Prostate gland (tissue), 2 donors: ENCODE measurements at regions not wholly inside any gene's neighbourhood (a gene's known extent, or its start where the extent isn't known, plus 50 kb on each side); places are given as distances from the start of the nearest gene placed in this dataset.

ENCODE experiments used
- DNase-seq: peaks from one replicate; pipeline ENCODE4 v3.0.0-alpha.2; 2019; ENCODE audit warnings: low spot score
- H3K27ac ChIP-seq, 2 donors: fragments of 200-600 bp; sonication (generic); 2 replicates each; pipeline ENCODE4 v1.5.1; 2017 to 2019
- H3K27me3 ChIP-seq: fragments of 200-600 bp; sonication (generic); replicated peaks from 2 replicates; pipeline ENCODE4 v1.5.1; 2019; ENCODE audit not compliant: insufficient read depth
- H3K36me3 ChIP-seq, 2 donors: fragments of 200-600 bp; sonication (generic); 1 replicate in 1 of 2; 2 replicates in 1 of 2; pipeline versions ENCODE4 v1.5.1 to v1.8.1; 2017 to 2019
- H3K4me1 ChIP-seq: fragments of 200-600 bp; sonication (generic); replicated peaks from 2 replicates; pipeline ENCODE4 v1.5.1; 2019
- H3K4me3 ChIP-seq, 2 donors: fragments of 200-600 bp; sonication (generic); 2 replicates each; pipeline ENCODE4 v1.5.1; 2017 to 2019
- H3K9me3 ChIP-seq: fragments of 200-600 bp; sonication (generic); 2 replicates; pipeline ENCODE4 v1.5.1; 2017
- POLR2A ChIP-seq: fragments of 450-650 bp; IDR thresholded peaks from one replicate; pipeline ENCODE4 v1.6.1; 2016; ENCODE audit warnings: antibody characterized with exemption, mild to moderate bottlenecking
- POLR2AphosphoS5 ChIP-seq: sonication (generic); formaldehyde crosslinking; IDR thresholded peaks from one replicate; pipeline ENCODE4 v1.6.1; 2017; ENCODE audit warnings: antibody characterized with exemption
- WGBS: methylation state at CpG from one replicate; pipeline ENCODE4 v1.1.5; 2018; 5-methylcytosine and 5-hydroxymethylcytosine counted together
- intact Hi-C: fragments of 100-400 bp; cut with DNase I; formaldehyde crosslinking; loops from one replicate; pipeline ENCODE4 v1.14.2; 2022
- TF ChIP-seq, protein P1 (sequence below), 4 experiments: fragments of 200-600 bp in 2 of 4; fragments of 450-650 bp in 2 of 4; sonication (generic) in 2 of 4; IDR thresholded peaks; 1 replicate in 3 of 4; 2 replicates in 1 of 4; pipeline ENCODE4 v1.5.1; 2016 to 2019; ENCODE audit warnings: antibody characterized with exemption in 4 of 4, mild to moderate bottlenecking in 2 of 4, moderate library complexity in 2 of 4

DNA sequence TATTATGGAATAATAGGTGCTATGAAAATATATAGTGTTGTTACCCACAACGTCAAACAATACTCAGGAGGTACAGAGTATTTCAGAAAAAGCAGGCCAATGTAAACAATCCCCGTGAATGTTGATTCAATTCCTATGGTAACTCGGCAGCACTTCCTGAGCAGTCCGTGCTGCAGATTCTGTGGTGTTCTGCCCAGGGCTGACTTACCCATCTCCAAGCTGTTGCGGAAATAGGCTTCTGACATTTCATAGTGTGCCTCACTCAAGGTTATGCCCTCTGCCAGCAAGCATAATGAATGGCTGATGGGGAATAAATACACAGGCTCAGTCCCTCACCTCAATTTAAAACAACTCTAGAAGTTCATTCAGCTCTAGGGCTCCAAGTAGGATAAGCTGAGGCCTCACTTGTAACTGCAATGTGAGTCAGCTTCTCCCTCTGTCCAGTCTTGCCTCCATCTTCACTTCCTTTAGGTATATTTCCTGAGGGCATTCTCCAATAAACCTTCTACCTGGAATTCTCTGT lies 177.6 kb downstream of the GNAI1 start:
- TF ChIP-seq, protein P1, sequence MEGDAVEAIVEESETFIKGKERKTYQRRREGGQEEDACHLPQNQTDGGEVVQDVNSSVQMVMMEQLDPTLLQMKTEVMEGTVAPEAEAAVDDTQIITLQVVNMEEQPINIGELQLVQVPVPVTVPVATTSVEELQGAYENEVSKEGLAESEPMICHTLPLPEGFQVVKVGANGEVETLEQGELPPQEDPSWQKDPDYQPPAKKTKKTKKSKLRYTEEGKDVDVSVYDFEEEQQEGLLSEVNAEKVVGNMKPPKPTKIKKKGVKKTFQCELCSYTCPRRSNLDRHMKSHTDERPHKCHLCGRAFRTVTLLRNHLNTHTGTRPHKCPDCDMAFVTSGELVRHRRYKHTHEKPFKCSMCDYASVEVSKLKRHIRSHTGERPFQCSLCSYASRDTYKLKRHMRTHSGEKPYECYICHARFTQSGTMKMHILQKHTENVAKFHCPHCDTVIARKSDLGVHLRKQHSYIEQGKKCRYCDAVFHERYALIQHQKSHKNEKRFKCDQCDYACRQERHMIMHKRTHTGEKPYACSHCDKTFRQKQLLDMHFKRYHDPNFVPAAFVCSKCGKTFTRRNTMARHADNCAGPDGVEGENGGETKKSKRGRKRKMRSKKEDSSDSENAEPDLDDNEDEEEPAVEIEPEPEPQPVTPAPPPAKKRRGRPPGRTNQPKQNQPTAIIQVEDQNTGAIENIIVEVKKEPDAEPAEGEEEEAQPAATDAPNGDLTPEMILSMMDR (IDR thresholded peaks at IDR 0.05) = no peak
- TF ChIP-seq POLR2AphosphoS5 (no peak), POLR2A (no peak)
- 10% methylated on average over 5 of the region's 5 CpGs for WGBS
- Histone ChIP-seq H3K9me3 (no peaks in the 10 kb centered on the region), H3K4me1 (no peaks in the 10 kb centered on the region), H3K27me3 (no peaks in the 10 kb centered on the region), H3K27ac (no peak overlapping the region), H3K36me3 (no peaks in the 10 kb centered on the region), H3K4me3 (no peak overlapping the region)
- DNase-seq = no peak
- intact Hi-C loops = no loop called here

DNA sequence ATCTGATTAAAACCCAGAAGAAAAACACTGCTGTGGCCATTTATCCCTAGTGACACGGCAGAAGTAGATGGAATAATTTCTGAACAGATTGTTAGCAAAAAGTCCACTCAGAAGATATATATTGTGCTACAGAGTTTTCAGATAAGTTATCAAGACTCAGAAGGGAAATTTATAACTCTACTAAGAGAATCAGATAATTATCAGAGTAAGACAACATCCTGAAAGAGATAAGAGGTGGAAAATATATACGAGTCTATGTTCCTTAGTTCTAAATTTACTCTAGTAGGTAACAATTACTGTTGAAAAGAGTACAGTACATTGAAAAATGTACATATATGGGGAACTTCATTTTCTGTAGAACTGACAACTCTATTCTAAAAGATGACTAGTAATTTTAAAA lies 176.7 kb downstream of the GNAI1 start:
- no peaks in the 10 kb centered on the region for H3K36me3 ChIP-seq
- H3K4me3 ChIP-seq = no peak overlapping the region
- no peaks in the 10 kb centered on the region for H3K27me3 ChIP-seq
- no peak for DNase-seq
- 38% methylated on average over 2 of the region's 2 CpGs for WGBS
- no peak overlapping the region for H3K27ac ChIP-seq
- no peaks in the 10 kb centered on the region for H3K4me1 ChIP-seq
- TF ChIP-seq POLR2A (no peak), POLR2AphosphoS5 (no peak)
- TF ChIP-seq, protein P1 (IDR thresholded peaks at IDR 0.05) = no peak
- intact Hi-C loops = no loop called here
- no peaks in the 10 kb centered on the region for H3K9me3 ChIP-seq

DNA sequence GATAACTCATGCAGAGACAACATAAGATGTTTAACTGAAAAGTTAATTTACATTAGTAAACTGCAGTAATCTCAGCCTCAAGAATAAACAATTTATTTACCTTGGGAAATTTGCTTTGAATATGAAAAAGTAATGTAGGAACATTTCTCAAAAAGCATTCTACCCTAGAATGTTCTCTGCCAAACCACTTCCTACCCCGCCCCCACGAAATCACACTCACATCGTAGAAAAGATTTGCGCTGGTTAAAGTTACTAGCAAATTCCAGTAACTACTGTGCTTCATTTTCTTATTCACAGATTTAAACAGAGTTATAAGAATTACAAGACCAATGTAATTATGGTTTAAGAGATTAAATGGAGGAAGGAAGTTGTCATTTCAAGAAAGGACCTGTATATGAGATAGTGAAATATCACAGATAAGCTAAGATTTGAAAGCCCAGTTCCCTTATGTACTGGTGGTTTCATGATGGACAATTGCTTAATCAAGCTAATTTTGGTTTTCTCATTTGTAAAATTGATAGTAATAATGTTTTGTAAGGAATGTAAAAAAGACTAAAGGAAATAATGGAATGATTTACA lies 175.4 kb downstream of the GNAI1 start:
- intact Hi-C loops = no loop called here
- Histone ChIP-seq H3K4me3 (no peak overlapping the region), H3K27me3 (no peaks in the 10 kb centered on the region), H3K27ac (no peak overlapping the region), H3K9me3 (no peaks in the 10 kb centered on the region), H3K36me3 (no peaks in the 10 kb centered on the region), H3K4me1 (no peaks in the 10 kb centered on the region)
- TF ChIP-seq POLR2A (no peak), POLR2AphosphoS5 (no peak)
- TF ChIP-seq, protein P1 (IDR thresholded peaks at IDR 0.05) = no peak
- DNase-seq = no peak
- WGBS = 93% methylated on average over 4 of the region's 4 CpGs

DNA sequence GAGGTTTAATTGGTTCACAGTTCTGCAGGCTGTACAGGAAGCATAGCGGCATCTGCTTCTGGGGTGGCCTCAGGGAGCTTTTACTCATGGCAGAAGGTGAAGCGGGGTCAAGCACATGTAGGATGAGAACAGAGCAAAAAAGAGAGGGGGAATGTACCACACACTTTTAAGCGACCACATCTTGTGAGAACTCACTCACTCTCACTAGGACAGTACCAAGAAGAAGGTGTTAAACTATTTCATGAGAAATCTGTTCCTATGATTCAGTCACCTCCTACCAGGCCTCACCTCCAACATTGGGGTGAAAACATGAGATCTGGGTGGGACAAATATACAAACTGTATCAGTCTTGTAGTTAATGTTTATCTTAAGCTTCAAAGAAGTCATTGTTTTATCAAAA lies 174.7 kb downstream of the GNAI1 start:
- Histone ChIP-seq H3K4me3 (no peak overlapping the region), H3K27me3 (no peaks in the 10 kb centered on the region), H3K9me3 (no peaks in the 10 kb centered on the region), H3K27ac (no peak overlapping the region), H3K4me1 (no peaks in the 10 kb centered on the region), H3K36me3 (no peaks in the 10 kb centered on the region)
- DNase-seq = no peak
- TF ChIP-seq, protein P1 (IDR thresholded peaks at IDR 0.05) = no peak
- TF ChIP-seq POLR2AphosphoS5 (no peak), POLR2A (no peak)
- 100% methylated on average over 3 of the region's 3 CpGs for WGBS
- intact Hi-C loops = no loop called here

DNA sequence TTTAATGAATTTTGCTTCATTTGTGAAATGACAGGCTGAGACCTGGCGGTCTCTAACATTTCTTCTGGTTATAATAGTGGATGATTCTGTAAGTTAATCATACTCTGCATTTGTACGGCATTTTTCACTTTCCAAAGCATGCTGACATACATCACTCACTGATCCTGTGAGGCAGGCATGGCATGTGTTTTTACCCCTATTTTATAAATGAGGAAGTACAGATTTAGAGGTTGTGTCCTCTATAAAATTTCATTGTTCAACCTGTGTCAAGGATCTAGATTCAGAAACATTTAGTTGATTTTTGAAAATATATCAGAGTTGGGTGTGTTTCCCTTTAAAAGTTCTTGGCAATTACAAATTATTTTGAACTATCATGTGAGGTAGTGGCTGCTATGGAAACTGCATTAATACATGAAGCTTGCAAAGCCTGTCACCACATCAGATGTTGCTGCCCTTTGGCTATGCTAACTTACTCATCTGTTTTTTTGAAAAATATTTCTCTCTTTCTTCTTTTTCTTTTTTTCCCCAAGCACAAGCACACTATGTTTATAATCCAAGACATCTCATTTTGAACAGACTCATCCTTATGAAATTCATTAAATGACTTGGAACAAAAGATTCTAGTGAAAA lies 172.7 kb downstream of the GNAI1 start:
- Histone ChIP-seq H3K4me1 (no peaks in the 10 kb centered on the region), H3K27me3 (no peaks in the 10 kb centered on the region), H3K4me3 (no peak overlapping the region), H3K27ac (no peak overlapping the region), H3K9me3 (no peaks in the 10 kb centered on the region), H3K36me3 (no peaks in the 10 kb centered on the region)
- no peak for DNase-seq
- 87% methylated on average over 2 of the region's 2 CpGs for WGBS
- intact Hi-C loops = no loop called here
- TF ChIP-seq, protein P1 (IDR thresholded peaks at IDR 0.05) = no peak
- TF ChIP-seq POLR2A = no peak
